Medulla oblongata (tissue), 1 donor: ENCODE measurements at regions not wholly inside any gene's neighbourhood (a gene's known extent, or its start where the extent isn't known, plus 50 kb on each side); places are given as distances from the start of the nearest gene placed in this dataset.

Experiments
- DNase-seq: peaks from one replicate; pipeline ENCODE4 v3.0.0-alpha.2; 2015; ENCODE audit errors: extremely low spot score

- no peak for DNase-seq
Observed at GRCh38 chr5:109531262-109531661, 121.5 kb upstream of the PJA2 start.

GRCh38 chr5:109529987-109530386 is 120.2 kb upstream of the PJA2 start:
- DNase-seq, result no peak

- DNase-seq, result peak; percentile 24
Observed at GRCh38 chr5:109529520-109529919, 119.7 kb upstream of the PJA2 start.

GRCh38 chr5:109524555-109524954 is 114.8 kb upstream of the PJA2 start:
- DNase-seq, result no peak

- no peak for DNase-seq
Observed at GRCh38 chr5:109524026-109524425, 114.3 kb upstream of the PJA2 start.

GRCh38 chr5:109522404-109522803 is 112.6 kb upstream of the PJA2 start:
- DNase-seq, result no peak

GRCh38 chr5:109519416-109519815 is 109.6 kb upstream of the PJA2 start:
- DNase-seq, result no peak

- DNase-seq, result no peak
Observed at GRCh38 chr5:109516390-109516789, 106.6 kb upstream of the PJA2 start.

- DNase-seq, result no peak
Observed at GRCh38 chr5:109511980-109512734, 102.4 kb upstream of the PJA2 start.

GRCh38 chr5:109506556-109506955 is 96.8 kb upstream of the PJA2 start:
- no peak for DNase-seq

- DNase-seq, result no peak
Observed at GRCh38 chr5:109496112-109496511, 86.3 kb upstream of the PJA2 start.

GRCh38 chr5:109487753-109488420 is 78.1 kb upstream of the PJA2 start:
- DNase-seq, result no peak

GRCh38 chr5:109486200-109486804 is 76.5 kb upstream of the PJA2 start:
- no peak for DNase-seq

- DNase-seq, result peak; percentile 81
Observed at GRCh38 chr5:109485030-109485429, 75.3 kb upstream of the PJA2 start.

- DNase-seq, result no peak
Observed at GRCh38 chr5:109484597-109484996, 74.8 kb upstream of the PJA2 start.

- DNase-seq, result peak; percentile 48
Observed at GRCh38 chr5:109483395-109483971, 73.7 kb upstream of the PJA2 start.

- no peak for DNase-seq
Observed at GRCh38 chr5:109482748-109483147, 73.0 kb upstream of the PJA2 start.

GRCh38 chr5:109479260-109479860 is 69.6 kb upstream of the PJA2 start:
- no peak for DNase-seq

GRCh38 chr5:109478830-109479229 is 69.1 kb upstream of the PJA2 start:
- no peak for DNase-seq

GRCh38 chr5:109476292-109476691 is 66.5 kb upstream of the PJA2 start:
- no peak for DNase-seq

- DNase-seq, result no peak
Observed at GRCh38 chr5:109469896-109470662, 60.3 kb upstream of the PJA2 start.
